Neural cell (in vitro differentiated cells): ENCODE measurements at regions not wholly inside any gene's neighbourhood (a gene's known extent, or its start where the extent isn't known, plus 50 kb on each side); places are given as distances from the start of the nearest gene placed in this dataset.

Experiments
- H2AFZ ChIP-seq: fragments of 200-600, 300-800 bp; sonication (generic), shearing (Covaris generic); 2 replicates; pipeline ENCODE4 v1.6.0; 2014; ENCODE audit warnings: low read depth, mild to moderate bottlenecking, antibody characterized with exemption, low read length, moderate library complexity
- H3F3A ChIP-seq: fragments of 200-600 bp; shearing (Covaris generic); 2 replicates; pipeline ENCODE4 v1.6.1; 2016; ENCODE audit warnings: mild to moderate bottlenecking, moderate library complexity, mixed read lengths, antibody characterized with exemption, low read length; ENCODE audit not compliant: insufficient read depth, poor library complexity, severe bottlenecking
- H3K27ac ChIP-seq: fragments of 200-600, 300-800 bp; sonication (generic), shearing (Covaris generic); 2 replicates; pipeline ENCODE4 v1.5.1; 2014; ENCODE audit warnings: mild to moderate bottlenecking, low read length, moderate library complexity
- H3K27me3 ChIP-seq: fragments of 300-800, 200-600 bp; sonication (generic), shearing (Covaris generic); 2 replicates; pipeline ENCODE4 v1.6.0; 2014; ENCODE audit warnings: mild to moderate bottlenecking, low read depth, low read length, moderate library complexity; ENCODE audit not compliant: insufficient read depth
- H3K36me3 ChIP-seq: fragments of 300-800, 200-600 bp; sonication (generic), shearing (Covaris generic); 2 replicates; pipeline ENCODE4 v1.5.1; 2014; ENCODE audit warnings: mild to moderate bottlenecking, antibody characterized with exemption, low read length, moderate library complexity; ENCODE audit not compliant: insufficient read depth
- H3K4me2 ChIP-seq: fragments of 300-800, 200-600 bp; sonication (generic), shearing (Covaris generic); 2 replicates; pipeline ENCODE4 v1.6.0; 2014; ENCODE audit warnings: mild to moderate bottlenecking, low read length
- H3K4me3 ChIP-seq: fragments of 300-800, 200-600 bp; sonication (generic), shearing (Covaris generic); 2 replicates; pipeline ENCODE4 v1.5.1; 2014; ENCODE audit warnings: mild to moderate bottlenecking, low read length, moderate library complexity
- H3K79me2 ChIP-seq: fragments of 200-600 bp; shearing (Covaris generic); replicated peaks from 2 replicates; pipeline ENCODE4 v1.6.0; 2014; ENCODE audit warnings: mild to moderate bottlenecking, low read length, moderate library complexity; ENCODE audit not compliant: insufficient read depth
- H3K9ac ChIP-seq: fragments of 300-800, 200-600 bp; sonication (generic), shearing (Covaris generic); 2 replicates; pipeline ENCODE4 v1.6.1; 2016; ENCODE audit warnings: mild to moderate bottlenecking, low read length, mixed read lengths
- H3K9me2 ChIP-seq: fragments of 200-600 bp; shearing (Covaris generic); 2 replicates; pipeline ENCODE4 v1.6.1; 2016; ENCODE audit warnings: mild to moderate bottlenecking, low read length, mixed read lengths; ENCODE audit not compliant: insufficient read depth
- H3K9me3 ChIP-seq: fragments of 200-600, 300-800 bp; sonication (generic), shearing (Covaris generic); 2 replicates; pipeline ENCODE4 v1.6.1; 2016; ENCODE audit warnings: mild to moderate bottlenecking, mixed run types, low read length, moderate library complexity, mixed read lengths
- H4K20me1 ChIP-seq: fragments of 200-600 bp; shearing (Covaris generic); 2 replicates; pipeline ENCODE4 v1.6.1; 2016; ENCODE audit warnings: mild to moderate bottlenecking, mixed run types; ENCODE audit not compliant: insufficient read depth
- CTCF ChIP-seq: fragments of 450-650 bp; IDR thresholded peaks from 2 replicates; pipeline ENCODE4 v1.5.1; 2014; ENCODE audit warnings: antibody characterized with exemption, mild to moderate bottlenecking, moderate library complexity; ENCODE audit not compliant: poor library complexity, severe bottlenecking
- EP300 ChIP-seq: fragments of 450-650 bp; conservative IDR thresholded peaks from 2 replicates; pipeline ENCODE4 v1.6.1; 2014; ENCODE audit warnings: antibody characterized with exemption, mild to moderate bottlenecking, moderate library complexity; ENCODE audit not compliant: poor library complexity, severe bottlenecking
- EZH2 ChIP-seq: fragments of 200-600, 300-800 bp; shearing (Covaris generic), sonication (generic); IDR thresholded peaks from 2 replicates; pipeline ENCODE4 v1.6.1; 2014; ENCODE audit warnings: antibody characterized with exemption, low read length, borderline replicate concordance, mild to moderate bottlenecking; ENCODE audit not compliant: insufficient read depth, poor library complexity, severe bottlenecking
- MXI1 ChIP-seq: fragments of 450-650 bp; conservative IDR thresholded peaks from 2 replicates; pipeline ENCODE4 v1.6.1; 2014; ENCODE audit warnings: antibody characterized with exemption, mild to moderate bottlenecking; ENCODE audit not compliant: poor library complexity, severe bottlenecking
- POLR2AphosphoS5 ChIP-seq: IDR thresholded peaks from 2 replicates; pipeline ENCODE4 v1.6.1; 2012
- RAD21 ChIP-seq: fragments of 450-650 bp; conservative IDR thresholded peaks from 2 replicates; pipeline ENCODE4 v1.6.1; 2014; ENCODE audit warnings: antibody characterized with exemption, mild to moderate bottlenecking, moderate library complexity
- REST ChIP-seq: IDR thresholded peaks from 2 replicates; pipeline ENCODE4 v1.6.1; 2012; ENCODE audit warnings: borderline replicate concordance
- SMC3 ChIP-seq: fragments of 450-650 bp; conservative IDR thresholded peaks from 2 replicates; pipeline ENCODE4 v1.6.1; 2014; ENCODE audit warnings: antibody characterized with exemption, mild to moderate bottlenecking, moderate library complexity; ENCODE audit not compliant: poor library complexity
- TAF1 ChIP-seq: IDR thresholded peaks from 2 replicates; pipeline ENCODE4 v1.6.1; 2012; ENCODE audit warnings: low read depth

GRCh38 chr7:127501817-127502216, 83.6 kb downstream of the GCC1 start:
- Histone ChIP-seq H3K4me3 (no peak overlapping the region), H3K27me3 (no peaks in the 10 kb centered on the region), H3K9me3 (no peaks in the 10 kb centered on the region), H3K27ac (no peak overlapping the region), H4K20me1 (no peaks in the 10 kb centered on the region), H3K79me2 (no peaks in the 10 kb centered on the region), H3K36me3 (no peaks in the 10 kb centered on the region), H3K9ac (no peak overlapping the region), H3F3A (no peaks in the 10 kb centered on the region), H3K4me2 (no peak overlapping the region), H2AFZ (no peak overlapping the region), H3K9me2 (no peaks in the 10 kb centered on the region)
- TF ChIP-seq POLR2AphosphoS5, result no peak
- no peak for TF ChIP-seq SMC3
- TF ChIP-seq EP300, result no peak
- TF ChIP-seq EZH2, result no peak
- TF ChIP-seq RAD21, result no peak
- TF ChIP-seq REST, result no peak
- TF ChIP-seq TAF1, result no peak
- TF ChIP-seq MXI1, result no peak
- TF ChIP-seq CTCF, result no peak

GRCh38 chr7:127487381-127487780, 94.9 kb upstream of the ZNF800 start:
- no peaks in the 10 kb centered on the region for H3K79me2 ChIP-seq
- no peaks in the 10 kb centered on the region for H3K9me2 ChIP-seq
- no peak for TF ChIP-seq REST
- no peak for TF ChIP-seq SMC3
- TF ChIP-seq TAF1, result no peak
- no peak for TF ChIP-seq CTCF
- no peaks in the 10 kb centered on the region for H3K36me3 ChIP-seq
- H3K9me3 ChIP-seq, result no peaks in the 10 kb centered on the region
- no peak overlapping the region for H3K9ac ChIP-seq
- no peak overlapping the region for H3K4me2 ChIP-seq
- no peaks in the 10 kb centered on the region for H4K20me1 ChIP-seq
- H3K27ac ChIP-seq, result no peak overlapping the region
- H3K4me3 ChIP-seq, result no peak overlapping the region
- H3K27me3 ChIP-seq, result no peaks in the 10 kb centered on the region
- no peaks in the 10 kb centered on the region for H3F3A ChIP-seq
- H2AFZ ChIP-seq, result no peak overlapping the region
